GM10266 (cell line): ENCODE measurements at regions not wholly inside any gene's neighbourhood (a gene's known extent, or its start where the extent isn't known, plus 50 kb on each side); places are given as distances from the start of the nearest gene placed in this dataset.

Experiments
- DNase-seq: peaks from one replicate; pipeline ENCODE4 v3.0.0; 2012; ENCODE audit errors: extremely low spot score
- CTCF ChIP-seq: IDR thresholded peaks from 2 replicates; pipeline ENCODE4 v1.5.1; 2012; ENCODE audit warnings: mild to moderate bottlenecking, low read depth; ENCODE audit not compliant: control insufficient read depth, insufficient read depth; ENCODE audit errors: missing control alignments

- no peak for DNase-seq
- TF ChIP-seq CTCF: no peak
These were observed 567.7 kb upstream of the ZWINT start for GRCh38 chr10:56928714-56929113.

GRCh38 chr10:56927701-56928100, 566.6 kb upstream of the ZWINT start:
- TF ChIP-seq CTCF: no peak
- DNase-seq: no peak

GRCh38 chr10:56920601-56921261, 559.7 kb upstream of the ZWINT start:
- TF ChIP-seq CTCF: no peak
- DNase-seq: no peak

DNA sequence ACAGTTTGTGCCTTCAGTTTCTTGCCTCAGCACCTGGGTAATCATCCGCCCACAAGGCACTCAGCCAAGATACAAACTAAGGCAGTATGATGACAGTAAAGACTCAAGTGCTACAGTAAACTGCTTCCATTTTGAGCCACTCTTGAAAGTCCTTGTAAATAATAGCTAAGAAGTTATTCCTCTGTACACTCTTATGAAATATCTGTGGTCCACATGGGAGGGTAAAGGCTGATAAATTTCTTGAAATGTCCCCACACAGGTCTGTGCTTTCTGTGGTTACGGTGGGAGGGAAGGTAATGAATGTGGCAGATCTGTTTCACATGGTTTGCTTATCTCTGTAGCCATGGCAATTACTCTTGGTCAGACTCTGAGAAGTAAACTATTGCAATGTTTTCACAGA, 551.0 kb upstream of the ZWINT start:
- no peak for TF ChIP-seq CTCF
- DNase-seq: no peak

GRCh38 chr10:56905051-56905450, 544.0 kb upstream of the ZWINT start:
- no peak for DNase-seq
- no peak for TF ChIP-seq CTCF

DNA sequence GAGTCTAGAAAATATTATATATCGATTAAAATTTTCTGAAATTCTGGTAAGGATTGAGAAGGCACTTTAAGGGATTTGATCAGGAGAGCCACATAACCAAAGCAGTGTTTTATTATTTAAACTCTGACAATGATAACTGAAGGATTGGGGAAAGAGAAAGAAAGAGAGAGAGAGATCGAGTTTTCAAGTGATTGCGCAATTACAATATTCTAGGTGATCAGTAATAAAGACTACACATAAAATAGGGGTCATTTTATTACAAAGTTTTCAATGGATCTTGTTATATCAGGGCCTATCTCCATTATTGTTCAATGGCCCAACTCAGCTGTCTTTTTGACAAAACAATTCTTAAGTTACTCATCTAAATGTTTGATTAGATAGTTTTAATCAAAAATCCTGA, 541.5 kb upstream of the ZWINT start:
- no peak for TF ChIP-seq CTCF
- DNase-seq: no peak

DNA sequence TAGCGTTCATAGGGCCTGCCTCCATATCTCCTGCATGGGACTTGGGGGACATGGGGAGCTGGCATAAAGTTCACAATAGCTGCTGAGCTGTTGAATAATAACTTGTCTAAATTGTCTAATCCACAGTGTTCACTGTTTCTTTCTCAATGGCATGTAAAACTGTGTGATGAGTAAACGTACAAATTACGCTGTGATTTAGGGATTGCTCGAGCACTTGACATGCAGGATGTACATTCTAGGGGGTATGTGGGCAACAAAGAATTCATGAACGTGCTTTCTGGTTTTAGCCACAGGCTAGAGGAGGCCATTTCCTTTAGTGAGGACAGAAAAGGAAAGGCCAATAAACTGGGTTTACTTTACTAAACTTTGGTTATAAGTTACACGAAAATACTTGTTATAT, 534.2 kb upstream of the ZWINT start:
- TF ChIP-seq CTCF: no peak
- no peak for DNase-seq
